Skeletal muscle tissue (tissue), 3 donors: ENCODE measurements at regions not wholly inside any gene's neighbourhood (a gene's known extent, or its start where the extent isn't known, plus 50 kb on each side); places are given as distances from the start of the nearest gene placed in this dataset.

Experiments
- H3K27ac ChIP-seq: one replicate; pipeline ENCODE4 v1.7.0; 2013; ENCODE audit warnings: mild to moderate bottlenecking, low read depth, low read length, inconsistent platforms
- H3K27me3 ChIP-seq, 3 donors: one replicate each; pipeline ENCODE4 v1.7.0; 2013; ENCODE audit warnings: low read length in 3 of 3; ENCODE audit not compliant: control insufficient read depth in 3 of 3, insufficient read depth in 3 of 3
- H3K36me3 ChIP-seq, 3 donors: one replicate each; pipeline ENCODE4 v1.7.0; 2013; ENCODE audit warnings: low read length in 3 of 3; ENCODE audit not compliant: control insufficient read depth in 3 of 3, insufficient read depth in 3 of 3
- H3K4me1 ChIP-seq, 3 donors: one replicate each; pipeline ENCODE4 v1.7.0; 2013; ENCODE audit warnings: low read length in 3 of 3, mild to moderate bottlenecking in 3 of 3; ENCODE audit not compliant: control insufficient read depth in 3 of 3, insufficient read depth in 3 of 3
- H3K4me3 ChIP-seq, 3 donors: one replicate each; pipeline ENCODE4 v1.7.0; 2013; ENCODE audit warnings: low read length in 3 of 3
- H3K9ac ChIP-seq, 3 donors: one replicate each; pipeline ENCODE4 v1.7.0; 2013; ENCODE audit warnings: low read length in 3 of 3, mild to moderate bottlenecking in 3 of 3, moderate library complexity in 2 of 3, low read depth in 1 of 3
- H3K9me3 ChIP-seq, 3 donors: one replicate each; pipeline ENCODE4 v1.7.0; 2013; ENCODE audit warnings: low read length in 3 of 3; ENCODE audit not compliant: control insufficient read depth in 3 of 3
- donor health status: Osteomylitis.

DNA sequence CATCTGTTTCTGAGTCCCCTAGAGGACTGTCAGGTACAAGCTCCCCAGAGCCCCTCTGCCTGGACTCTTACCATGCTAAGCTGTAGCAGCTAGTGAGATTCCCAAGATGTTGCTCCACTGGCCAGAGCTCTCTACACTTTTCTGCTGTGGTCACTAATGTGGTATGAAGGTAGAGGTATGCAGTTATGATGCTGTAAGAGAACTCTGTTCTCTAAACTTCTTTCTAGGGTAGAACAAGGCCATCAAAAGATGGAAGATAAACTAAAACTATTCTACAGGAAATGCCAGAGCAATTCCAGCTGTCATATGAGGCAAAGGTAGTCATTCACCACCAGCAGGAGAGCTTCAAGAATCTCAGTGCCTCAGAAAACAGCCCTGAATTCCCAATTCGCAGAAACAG, 517.4 kb upstream of the ARRDC4 start:
- H3K4me3 ChIP-seq: no peak overlapping the region
- H3K27me3 ChIP-seq: no peaks in the 10 kb centered on the region
- H3K4me1 ChIP-seq: no peaks in the 10 kb centered on the region
- H3K27ac ChIP-seq: no peak overlapping the region
- no peaks in the 10 kb centered on the region for H3K9me3 ChIP-seq
- no peaks in the 10 kb centered on the region for H3K36me3 ChIP-seq
- H3K9ac ChIP-seq: no peak overlapping the region

DNA sequence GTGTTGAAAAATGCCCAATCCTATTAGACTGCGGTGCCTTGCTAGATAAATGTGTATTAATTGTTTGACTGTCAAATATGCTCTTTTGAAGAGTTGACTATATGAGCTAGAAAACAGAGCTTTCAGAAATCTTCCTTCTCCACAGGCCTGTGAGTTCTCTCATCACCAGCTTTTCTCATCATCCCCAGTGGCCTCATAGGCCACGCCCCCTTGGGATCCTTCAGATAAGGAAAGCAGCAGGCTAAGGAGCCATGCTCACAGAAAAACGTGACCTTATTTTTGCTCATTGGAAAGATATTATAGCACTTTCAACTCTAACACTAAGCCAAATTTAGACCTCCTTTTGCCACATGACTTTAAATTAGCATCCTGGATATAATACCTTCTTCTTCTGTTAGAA, 514.4 kb upstream of the ARRDC4 start:
- H3K4me1 ChIP-seq: no peaks in the 10 kb centered on the region
- no peaks in the 10 kb centered on the region for H3K9me3 ChIP-seq
- no peaks in the 10 kb centered on the region for H3K36me3 ChIP-seq
- no peaks in the 10 kb centered on the region for H3K27me3 ChIP-seq
- no peak overlapping the region for H3K27ac ChIP-seq
- H3K4me3 ChIP-seq: no peak overlapping the region
- no peak overlapping the region for H3K9ac ChIP-seq

DNA sequence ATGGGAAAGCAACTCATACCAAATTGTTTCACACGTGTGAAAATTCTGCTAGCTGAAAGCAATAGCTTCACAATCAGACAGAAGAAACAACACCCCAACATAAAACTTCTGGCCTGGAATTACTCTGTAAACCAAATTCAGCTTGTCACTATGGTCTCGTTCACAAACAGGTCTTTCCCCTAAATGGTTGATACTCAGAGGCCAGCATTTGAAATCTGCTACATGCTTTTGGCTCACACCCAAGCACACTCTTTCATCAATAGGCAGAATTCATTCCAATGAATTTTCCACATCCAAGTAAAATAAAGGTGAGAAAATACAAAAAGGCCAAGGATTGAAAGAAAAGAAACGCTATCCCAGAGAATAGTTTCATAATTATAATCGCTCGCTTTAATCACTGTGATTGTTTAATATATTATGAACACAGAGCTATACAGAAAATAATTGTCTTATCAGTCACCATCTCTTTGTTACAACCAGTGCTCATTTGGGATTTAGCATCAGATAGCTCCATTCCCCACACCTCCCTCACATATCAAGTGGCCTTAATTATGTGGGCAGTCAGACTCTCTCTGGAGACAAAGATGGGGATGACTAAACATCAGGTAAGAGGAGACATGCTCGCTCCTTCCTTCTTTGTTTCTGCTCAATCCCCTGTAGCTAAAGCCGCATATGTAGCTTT, 503.8 kb upstream of the ARRDC4 start:
- Histone ChIP-seq H3K9me3 (no peaks in the 10 kb centered on the region), H3K9ac (no peak overlapping the region), H3K27ac (no peak overlapping the region), H3K36me3 (no peaks in the 10 kb centered on the region), H3K4me1 (peaks cover 3 to 9% (median 5%) of the 10 kb centered on the region in 3 donors), H3K27me3 (no peaks in the 10 kb centered on the region), H3K4me3 (no peak overlapping the region)

DNA sequence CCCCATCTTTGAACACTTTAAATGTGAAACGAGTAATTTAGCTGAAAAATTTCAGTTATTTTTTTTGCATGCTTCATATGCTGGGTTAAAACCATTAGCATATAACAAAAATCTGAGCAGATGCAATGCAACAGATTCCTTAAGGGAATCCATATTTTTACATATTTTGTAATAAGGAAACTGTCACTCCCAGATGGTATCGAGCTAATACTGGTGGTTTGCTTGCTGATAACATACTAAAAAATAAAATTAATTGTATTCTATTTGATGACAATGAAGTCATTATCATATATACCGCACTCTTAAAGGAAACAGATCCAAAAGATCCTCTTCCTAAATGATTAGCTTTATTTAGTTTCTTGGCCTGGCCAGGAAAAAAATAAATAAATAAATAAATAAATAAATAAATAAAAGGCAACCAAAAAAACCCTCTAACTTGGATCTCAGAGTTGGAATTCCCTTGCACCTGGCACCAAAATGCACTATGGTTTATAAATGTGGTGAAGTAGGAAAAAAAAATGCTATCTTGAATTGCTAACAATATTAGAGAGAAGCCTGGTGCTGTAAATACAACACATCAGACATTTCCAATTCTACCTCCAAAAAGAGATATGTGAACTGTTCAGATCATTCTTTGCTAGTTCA, 503.2 kb upstream of the ARRDC4 start:
- H3K4me3 ChIP-seq: no peak overlapping the region

DNA sequence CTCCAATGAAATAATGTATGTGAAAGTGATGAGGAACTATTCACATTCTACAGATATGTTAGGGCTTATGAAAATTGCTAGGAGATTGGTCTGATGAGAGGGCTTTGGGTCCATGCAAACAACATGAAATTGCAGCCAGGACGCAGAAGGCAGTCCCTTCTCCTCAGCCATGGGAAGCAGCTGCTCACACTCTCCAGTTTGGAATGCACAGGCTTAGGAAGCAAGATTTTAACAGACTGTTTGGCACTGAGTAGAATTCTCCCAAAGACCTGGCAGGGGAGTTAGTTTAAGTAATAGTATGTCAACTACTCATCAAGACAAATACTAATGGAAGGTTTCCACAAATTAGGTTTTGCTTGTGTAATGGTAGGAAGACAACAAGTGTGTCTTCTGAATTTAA, 500.7 kb upstream of the ARRDC4 start:
- no peaks in the 10 kb centered on the region for H3K9me3 ChIP-seq
- no peak overlapping the region for H3K4me3 ChIP-seq
- H3K27ac ChIP-seq: no peak overlapping the region

More for the DNA sequence above, 503.2 kb upstream of the ARRDC4 start:
- H3K27me3 ChIP-seq: no peaks in the 10 kb centered on the region
- H3K9ac ChIP-seq: no peak overlapping the region
- no peaks in the 10 kb centered on the region for H3K36me3 ChIP-seq
- peaks cover 4 to 9% (median 5%) of the 10 kb centered on the region in 3 donors for H3K4me1 ChIP-seq
- no peaks in the 10 kb centered on the region for H3K9me3 ChIP-seq
- no peak overlapping the region for H3K27ac ChIP-seq

DNA sequence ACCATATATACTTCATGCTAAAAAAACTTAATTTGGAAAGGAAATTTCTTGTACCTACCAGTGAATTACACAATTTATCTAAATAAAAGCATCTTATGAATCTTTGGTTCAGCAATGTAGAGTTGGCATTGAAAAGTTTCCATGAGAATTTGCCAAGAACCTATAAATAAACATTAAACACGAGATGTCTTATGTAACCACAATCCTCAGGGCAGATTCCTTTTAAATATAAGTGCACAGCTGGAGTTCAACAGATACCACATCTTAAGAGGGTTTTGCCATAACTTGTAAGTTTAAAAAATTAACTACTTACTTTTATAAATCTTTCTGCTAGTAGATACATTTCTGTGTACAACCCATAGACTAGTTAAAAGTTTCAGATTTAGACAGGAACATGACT, 499.3 kb upstream of the ARRDC4 start:
- Histone ChIP-seq H3K27me3 (no peaks in the 10 kb centered on the region), H3K4me3 (no peak overlapping the region), H3K4me1 (peaks cover 4 to 9% (median 5%) of the 10 kb centered on the region in 3 donors), H3K9me3 (no peaks in the 10 kb centered on the region), H3K27ac (peak overlapping the region; percentile 54), H3K36me3 (no peaks in the 10 kb centered on the region), H3K9ac (peak overlapping the region in 1 of 3 donors; percentile 17)

More for the DNA sequence above, 500.7 kb upstream of the ARRDC4 start:
- Histone ChIP-seq H3K36me3 (no peaks in the 10 kb centered on the region), H3K9ac (no peak overlapping the region), H3K27me3 (no peaks in the 10 kb centered on the region), H3K4me1 (peaks cover 4 to 9% (median 5%) of the 10 kb centered on the region in 3 donors)

DNA sequence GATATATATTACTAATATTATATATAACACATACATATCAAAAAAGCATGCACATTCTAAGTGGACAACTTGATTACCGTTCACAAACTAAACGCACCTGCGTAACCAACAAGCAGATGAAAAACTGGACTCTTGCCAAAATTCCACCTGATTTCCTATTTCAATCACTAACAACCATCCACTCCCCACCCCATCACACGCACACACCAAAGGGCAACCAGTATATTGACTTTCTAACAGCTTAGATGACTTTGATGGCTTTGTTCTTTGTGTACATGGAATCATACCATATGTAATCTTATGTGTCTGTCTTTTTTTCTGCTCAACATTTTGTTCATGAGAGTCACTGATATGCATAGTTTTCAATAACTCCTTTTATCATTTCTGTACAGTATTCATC, 496.8 kb upstream of the ARRDC4 start:
- H3K4me1 ChIP-seq: peaks cover 4 to 9% (median 5%) of the 10 kb centered on the region in 3 donors
- no peaks in the 10 kb centered on the region for H3K9me3 ChIP-seq
- no peaks in the 10 kb centered on the region for H3K27me3 ChIP-seq
- H3K4me3 ChIP-seq: no peak overlapping the region
- H3K9ac ChIP-seq: no peak overlapping the region
- H3K27ac ChIP-seq: no peak overlapping the region
- no peaks in the 10 kb centered on the region for H3K36me3 ChIP-seq

DNA sequence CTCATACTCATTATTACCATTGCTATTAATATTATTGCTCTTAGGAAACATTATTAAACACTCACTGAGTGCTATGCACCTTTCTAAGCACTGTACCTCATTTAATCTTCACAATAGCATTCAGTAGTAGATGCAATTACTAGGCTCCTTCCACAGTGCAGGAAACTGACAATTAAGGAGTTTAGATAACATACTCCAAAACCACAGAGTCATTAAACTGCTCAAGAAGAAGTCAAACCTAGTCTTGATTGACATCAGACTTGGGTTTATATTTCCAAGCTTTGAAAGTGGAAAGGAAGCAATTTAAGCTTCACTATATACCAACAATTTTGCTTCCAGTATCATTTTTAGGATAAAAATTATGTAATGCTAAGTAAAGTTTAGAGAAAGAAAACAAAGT, 490.1 kb upstream of the ARRDC4 start:
- H3K36me3 ChIP-seq: no peaks in the 10 kb centered on the region

DNA sequence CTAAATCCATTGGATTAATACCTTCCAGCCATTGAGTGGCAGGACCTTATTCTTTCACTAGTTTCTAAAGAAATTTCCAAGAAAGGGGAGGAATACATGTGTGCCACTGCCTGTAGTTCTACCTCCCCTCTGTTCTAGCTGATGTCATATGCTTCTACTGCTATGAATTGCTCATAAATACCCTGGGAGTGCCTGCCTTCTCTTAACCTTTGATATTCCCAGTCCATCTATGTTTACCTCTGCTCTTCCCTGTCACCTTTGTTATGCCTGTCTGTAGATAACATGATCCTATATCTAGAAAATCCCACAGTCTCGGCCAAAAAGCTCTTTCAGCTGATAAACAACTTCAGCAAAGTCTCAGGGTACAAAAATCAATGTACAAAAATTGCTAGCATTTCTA, 486.9 kb upstream of the ARRDC4 start:
- Histone ChIP-seq H3K27me3 (no peaks in the 10 kb centered on the region), H3K4me3 (no peak overlapping the region), H3K9me3 (peaks cover 0 to 2% (median 1%) of the 10 kb centered on the region in 3 donors), H3K9ac (no peak overlapping the region), H3K36me3 (no peaks in the 10 kb centered on the region), H3K27ac (no peak overlapping the region), H3K4me1 (no peaks in the 10 kb centered on the region)

More for the DNA sequence above, 490.1 kb upstream of the ARRDC4 start:
- Histone ChIP-seq H3K9ac (no peak overlapping the region), H3K4me3 (no peak overlapping the region), H3K4me1 (no peaks in the 10 kb centered on the region), H3K27me3 (no peaks in the 10 kb centered on the region), H3K27ac (no peak overlapping the region), H3K9me3 (peaks cover 0 to 2% (median 0%) of the 10 kb centered on the region in 3 donors)

DNA sequence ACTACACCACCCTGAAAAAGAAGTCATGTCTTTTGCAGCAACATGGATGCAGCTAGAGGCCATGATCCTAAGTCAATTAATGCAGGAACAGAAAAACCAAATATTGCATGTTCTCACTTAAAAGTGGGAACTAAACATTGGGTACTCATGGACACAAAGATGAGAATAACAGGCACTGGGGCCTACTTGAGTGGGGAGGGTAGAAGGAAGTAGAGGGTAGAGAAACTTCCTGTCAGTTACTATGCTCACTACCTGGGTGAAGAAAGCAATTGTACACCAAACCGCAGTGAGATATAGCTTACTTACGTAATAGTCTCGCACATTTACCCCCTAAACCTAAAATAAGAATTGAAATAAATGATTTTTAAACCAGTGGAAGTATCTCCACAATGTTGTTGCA, 480.5 kb upstream of the ARRDC4 start:
- Histone ChIP-seq H3K4me1 (no peaks in the 10 kb centered on the region), H3K4me3 (no peak overlapping the region), H3K9ac (no peak overlapping the region), H3K27me3 (no peaks in the 10 kb centered on the region), H3K27ac (no peak overlapping the region), H3K36me3 (no peaks in the 10 kb centered on the region), H3K9me3 (peaks cover 0 to 8% (median 0%) of the 10 kb centered on the region in 3 donors)
